ENCODE measurements at regions not wholly inside any gene's neighbourhood (a gene's known extent, or its start where the extent isn't known, plus 50 kb on each side); places are given as distances from the start of the nearest gene placed in this dataset.
"Not testable (repeated sequence)": the region's sequence is repeated elsewhere in the genome, so short reads cannot be mapped to it uniquely, and the experiment has no call there.

DNA sequence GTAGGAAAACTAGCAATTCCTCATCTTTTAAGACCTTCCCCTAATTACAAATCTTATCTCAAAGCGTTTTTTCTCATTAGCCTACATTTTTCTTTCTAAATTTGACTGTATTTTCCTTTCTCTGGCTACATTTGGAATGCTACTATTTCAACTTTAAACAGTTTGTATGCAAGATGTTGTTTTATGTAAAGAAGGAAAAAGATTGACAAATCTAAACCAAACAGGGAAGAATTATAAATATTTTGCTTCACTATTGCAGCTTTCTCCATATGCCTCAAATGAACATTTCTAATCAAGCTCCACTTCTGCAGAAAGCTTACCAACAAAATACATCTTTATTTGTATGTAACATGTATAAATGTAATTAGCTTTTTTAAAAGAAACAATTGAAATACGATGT lies 156.2 kb downstream of the MZT1 start:
- no peak for DNase-seq

DNA sequence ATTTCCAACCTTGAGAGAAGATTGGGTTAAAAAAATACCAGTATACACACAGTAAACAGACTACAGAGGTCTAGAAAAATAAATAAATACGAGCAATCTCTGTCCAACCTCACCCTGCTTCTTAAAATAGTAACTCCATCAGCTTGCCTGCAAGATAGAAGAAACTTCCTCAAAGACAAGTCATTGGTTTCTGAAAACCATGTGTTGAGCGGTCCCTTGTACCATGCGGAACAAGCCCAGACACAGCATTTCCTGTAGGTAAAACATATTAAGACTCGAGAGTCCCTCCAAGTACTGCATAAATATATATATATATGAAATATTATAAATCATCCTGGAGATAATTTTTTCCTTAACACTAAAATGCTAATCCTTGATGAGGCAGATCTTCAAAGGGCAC lies 157.4 kb downstream of the MZT1 start:
- DNase-seq = no peak

DNA sequence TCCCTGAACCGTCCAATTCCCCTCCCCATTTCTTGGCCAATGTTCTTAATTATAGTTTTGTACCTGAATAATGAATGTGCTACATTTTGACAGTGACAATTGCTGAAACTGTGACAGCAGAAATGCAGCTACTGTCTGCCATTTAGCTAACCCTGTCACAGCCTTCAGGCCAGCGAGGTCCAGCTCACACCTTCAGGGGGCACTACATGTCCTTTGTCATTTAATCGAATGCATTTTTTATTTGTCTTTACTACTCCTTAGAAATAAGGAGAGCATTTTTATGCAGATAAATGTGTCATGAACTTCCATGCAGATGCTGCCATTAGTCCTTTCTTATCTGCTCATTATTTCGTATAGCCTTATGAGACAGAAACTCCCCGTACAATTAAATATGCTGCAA lies 159.9 kb downstream of the MZT1 start:
- DNase-seq = no peak

DNA sequence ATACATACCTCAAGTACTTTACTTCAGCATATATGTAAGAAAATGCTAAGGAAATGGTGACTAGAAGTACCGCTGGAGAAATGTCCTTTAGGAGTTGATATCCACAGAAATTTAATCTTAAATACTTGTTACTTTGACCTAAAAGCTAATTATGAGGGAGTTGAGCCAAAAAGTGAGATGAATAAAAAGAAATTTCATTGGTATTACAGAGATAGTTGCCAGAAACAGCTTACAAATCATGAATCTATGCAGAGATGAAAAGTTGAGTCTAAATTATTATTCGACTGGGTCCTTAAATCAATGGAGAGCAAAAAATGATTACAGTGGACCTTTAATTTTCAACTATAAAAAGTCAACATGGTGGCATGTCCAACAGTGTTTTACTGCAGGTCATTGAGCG lies 160.9 kb downstream of the MZT1 start:
- no peak for DNase-seq

DNA sequence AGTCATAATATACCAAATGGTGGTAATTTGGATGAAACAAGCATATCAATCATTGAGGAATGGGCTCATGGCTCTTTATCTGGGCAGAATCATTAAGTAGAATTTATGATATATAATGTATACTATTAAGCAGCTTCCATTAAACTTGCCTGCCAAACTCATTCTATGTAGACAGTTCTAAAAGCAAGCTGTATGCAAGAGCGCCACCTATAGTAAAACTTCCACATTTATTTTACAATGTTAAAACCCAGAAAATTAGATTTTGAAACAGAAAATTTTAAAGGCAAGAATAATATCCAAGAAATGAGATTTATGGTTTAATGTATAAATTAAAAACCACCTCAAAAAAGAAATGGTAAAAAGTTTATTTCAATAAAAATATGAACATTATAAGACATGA lies 161.5 kb downstream of the MZT1 start:
- no peak for DNase-seq

DNA sequence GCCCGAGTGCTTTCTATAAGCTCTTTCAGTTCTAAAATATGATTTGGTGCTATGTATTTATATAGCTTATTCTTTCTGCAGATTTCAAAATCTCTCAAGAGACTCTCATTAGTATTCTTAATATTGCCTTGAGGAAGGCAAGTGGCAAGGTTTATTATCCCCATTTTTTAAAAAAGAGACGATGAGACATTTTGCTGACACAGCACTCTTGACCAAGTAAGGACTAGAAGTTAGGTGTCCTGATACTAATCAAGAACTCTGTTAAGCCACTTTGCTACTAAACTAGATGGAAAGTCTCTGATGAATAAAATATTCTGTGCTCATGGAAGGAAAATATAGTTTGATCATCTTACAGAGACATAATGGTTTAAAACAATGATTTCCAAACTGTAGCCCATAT lies 164.7 kb downstream of the MZT1 start:
- DNase-seq = no peak

DNA sequence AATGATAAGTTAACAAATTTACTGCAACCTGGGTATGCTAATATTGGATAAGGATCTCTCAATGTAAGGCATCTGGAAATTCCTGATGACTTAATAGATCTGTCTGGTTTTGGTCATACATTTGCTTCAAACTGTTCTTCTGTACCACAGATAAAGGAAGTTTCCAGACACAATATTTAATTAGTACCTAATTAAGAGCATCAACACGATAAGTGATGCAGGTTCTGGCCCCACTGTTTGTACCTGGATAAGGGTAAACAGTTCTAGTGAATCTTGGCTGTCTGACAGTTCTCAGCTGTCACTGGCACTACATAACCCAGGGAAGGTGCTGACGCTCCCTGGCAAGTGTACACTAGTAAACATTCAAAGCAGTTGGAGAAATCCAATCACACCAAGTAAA lies 165.6 kb downstream of the MZT1 start:
- no peak for DNase-seq

DNA sequence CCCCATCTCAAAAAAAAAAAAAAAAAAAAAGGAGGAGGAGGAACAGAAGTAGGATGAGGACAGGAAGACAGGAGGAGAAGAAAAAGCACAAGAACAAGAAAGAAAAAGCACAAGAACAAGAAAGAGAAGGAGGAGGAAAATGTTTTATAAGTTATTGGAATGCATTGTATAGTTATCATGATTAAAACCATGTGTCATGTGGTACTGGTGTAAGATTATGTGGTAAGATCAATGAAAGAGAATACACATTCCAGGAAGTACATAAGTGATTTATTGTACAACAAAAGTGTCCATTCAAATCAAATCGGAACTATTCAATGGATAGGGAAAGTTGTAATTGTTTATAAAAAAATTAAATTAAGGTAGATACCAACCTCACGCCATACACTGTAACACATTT lies 167.7 kb downstream of the MZT1 start:
- no peak for DNase-seq

DNA sequence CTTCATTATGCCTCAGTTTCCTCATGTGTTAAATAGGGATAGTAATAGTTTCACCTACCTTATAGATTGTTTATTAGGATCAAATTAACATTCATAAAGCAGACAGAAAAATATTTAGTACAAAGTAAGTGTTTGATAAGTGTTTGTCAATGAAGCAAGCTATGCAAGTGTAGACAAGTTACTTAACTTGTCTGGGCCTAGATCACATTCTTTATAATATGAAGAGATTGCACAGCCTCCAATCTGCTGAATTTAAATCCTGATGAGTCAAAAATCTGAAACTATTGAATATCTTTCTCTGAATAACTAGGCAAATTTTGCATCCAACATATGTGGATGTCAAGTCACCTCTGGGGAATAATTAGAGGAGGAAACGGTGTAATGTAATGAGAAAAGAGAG lies 170.5 kb downstream of the MZT1 start:
- no peak for DNase-seq

DNA sequence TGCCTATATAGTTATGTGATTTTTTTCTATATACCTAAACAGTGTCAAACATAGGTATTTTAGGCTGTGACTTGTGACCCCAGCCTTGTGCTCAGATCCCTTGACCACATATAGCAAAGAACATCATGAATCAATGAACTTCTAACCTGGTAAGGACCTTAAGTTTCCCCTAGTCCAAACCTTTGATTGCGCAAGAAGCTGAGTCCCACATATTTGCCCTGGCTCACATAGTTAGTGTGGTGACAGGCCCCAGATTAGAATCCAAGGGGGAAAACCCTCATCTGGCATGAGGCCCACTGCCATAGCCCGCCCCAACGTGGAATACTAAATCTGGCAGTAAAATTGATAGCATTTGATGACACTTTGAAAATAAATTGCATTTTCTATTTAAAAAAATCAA lies 171.8 kb downstream of the MZT1 start:
- no peak for DNase-seq

DNA sequence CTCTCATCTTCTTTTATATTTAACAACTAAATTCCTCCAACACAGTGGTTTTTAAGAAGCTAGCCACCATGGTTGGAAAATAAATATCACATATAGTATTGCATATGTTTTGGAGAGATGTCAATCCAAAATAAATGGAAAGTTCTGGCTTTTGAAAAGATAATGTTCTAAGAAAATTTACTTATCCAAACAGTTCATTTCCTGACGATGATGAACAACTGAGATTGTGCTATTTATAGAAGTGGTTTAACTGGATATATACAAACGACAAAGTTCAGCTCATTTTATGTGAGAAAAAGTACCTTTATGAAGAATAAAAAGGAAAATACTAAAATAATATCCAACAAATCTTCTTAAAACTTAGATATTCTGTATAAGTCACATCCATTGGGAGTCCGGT lies 174.7 kb downstream of the MZT1 start:
- DNase-seq = no peak

DNA sequence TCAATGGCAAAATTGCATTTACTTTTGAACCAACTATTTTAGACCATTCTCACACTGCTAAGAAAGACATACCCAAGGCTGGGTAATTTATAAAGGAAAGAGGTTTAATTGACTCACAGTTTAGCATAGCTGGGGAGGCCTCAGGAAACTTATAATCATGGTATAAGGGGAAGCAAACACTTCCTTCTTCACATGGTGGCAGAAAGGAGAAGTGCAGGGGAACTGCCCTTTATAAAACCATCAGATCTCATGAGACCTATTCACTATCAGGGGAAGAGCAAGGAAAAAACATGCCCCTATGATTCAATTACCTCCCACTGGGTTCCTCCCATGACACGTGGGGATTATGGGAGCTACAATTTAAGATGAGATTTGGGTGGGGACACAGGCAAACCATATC lies 181.5 kb downstream of the MZT1 start:
- DNase-seq = not testable (repeated sequence)

DNA sequence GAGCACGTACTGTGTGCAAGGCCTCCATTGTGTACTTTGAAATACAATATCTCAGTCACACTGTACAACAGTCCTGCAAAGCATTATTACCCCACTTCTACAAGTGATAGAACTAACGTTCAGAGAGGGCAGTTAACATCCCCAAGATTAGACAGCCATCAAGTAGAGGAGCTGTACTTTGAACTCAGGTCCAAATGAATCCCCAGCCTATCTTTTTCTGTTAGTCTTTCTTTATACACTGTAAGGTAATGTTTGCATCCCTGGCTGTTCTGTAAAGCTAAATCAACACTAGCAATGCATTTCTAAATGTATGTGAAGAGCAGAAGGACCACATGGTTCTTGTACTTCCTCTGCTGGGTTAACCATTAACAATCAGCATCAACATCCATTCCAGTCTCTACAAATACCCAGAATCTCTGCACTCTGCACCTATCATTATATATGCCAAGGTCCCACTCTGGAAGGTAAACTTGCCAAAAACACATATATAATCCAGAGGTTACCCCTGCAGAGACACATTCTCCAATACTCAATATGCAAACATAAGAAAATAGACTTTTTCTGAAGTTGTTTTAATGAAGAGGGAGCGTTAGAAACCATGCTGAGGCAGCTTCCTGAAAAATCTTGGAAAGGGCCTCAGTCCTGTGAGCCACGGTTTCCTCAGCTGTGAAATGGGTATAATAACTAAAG lies 182.3 kb downstream of the MZT1 start:
- no peak for DNase-seq

DNA sequence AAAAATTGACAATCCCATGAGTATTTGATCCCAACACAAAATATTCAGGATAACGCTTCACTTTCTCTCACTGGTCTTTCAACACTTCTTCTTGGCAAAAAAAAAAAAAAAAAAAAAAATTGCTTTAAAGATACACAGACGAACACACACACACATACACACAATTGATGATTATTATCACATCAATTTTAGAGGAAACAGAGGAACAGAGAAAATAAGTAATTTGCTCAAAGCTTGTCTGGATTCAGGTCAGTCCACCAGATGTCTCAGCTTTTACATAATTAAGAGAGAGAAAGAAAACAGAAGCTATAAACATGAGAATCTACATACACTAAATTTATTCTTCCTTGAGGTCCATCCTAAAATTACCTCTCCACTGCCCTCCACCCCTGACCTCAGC lies 183.4 kb downstream of the MZT1 start:
- DNase-seq = no peak

DNA sequence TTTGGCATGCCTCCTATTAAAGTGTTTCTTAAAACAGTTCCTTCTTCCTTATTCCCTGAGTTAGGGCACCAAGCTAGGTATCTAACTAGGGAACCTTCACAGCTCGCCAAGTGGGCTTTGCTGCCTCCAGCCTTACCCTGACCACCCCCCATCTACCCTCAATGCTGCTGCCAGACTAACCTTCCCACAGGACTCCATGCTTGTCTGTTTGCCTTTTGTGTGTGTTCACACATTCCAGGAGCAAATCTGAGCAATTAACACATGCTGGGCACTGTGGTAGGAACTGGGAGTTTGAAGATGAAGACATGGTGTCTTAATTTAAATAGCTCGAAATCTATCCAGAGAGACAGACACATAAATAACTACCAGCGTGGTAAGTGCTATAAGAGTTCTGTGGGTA lies 185.2 kb downstream of the MZT1 start:
- no peak for DNase-seq

DNA sequence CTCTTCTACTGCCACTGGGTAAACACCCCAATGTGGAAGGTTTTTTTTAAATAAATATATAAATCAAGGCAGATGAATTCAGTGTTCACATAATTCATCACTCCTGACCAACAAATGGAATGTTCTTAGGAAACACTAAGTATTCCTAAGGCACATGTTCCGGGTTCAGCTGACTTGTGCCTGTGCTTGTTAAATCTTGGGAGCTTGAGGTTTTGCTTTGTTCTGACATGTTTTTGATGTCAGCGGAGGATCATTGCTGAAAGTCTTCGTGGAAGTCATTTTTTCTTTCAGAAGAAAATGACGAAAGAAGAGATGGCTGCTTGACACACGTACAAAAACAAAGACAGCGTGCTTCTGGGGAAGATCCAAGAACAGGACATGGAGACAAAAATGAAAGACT lies 185.8 kb downstream of the MZT1 start:
- DNase-seq = no peak

DNA sequence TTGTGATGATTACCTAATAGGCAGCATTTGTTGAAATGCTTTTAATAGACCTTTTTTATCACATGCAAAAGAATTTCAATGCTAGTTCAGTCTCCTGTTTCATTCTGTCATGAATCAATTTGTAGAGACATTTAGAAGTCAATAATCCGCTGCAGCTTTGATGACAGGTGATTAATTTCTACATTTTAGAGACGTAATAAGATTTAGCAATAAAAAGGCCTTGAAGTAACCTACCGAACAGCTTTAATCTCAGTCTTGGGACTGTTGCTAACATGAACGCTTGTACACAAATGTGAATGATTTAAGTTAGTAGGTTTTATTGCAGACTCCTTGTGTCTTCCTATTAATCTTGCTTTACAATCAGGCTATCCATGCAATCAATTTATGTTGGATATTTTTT lies 186.5 kb downstream of the MZT1 start:
- no peak for DNase-seq

DNA sequence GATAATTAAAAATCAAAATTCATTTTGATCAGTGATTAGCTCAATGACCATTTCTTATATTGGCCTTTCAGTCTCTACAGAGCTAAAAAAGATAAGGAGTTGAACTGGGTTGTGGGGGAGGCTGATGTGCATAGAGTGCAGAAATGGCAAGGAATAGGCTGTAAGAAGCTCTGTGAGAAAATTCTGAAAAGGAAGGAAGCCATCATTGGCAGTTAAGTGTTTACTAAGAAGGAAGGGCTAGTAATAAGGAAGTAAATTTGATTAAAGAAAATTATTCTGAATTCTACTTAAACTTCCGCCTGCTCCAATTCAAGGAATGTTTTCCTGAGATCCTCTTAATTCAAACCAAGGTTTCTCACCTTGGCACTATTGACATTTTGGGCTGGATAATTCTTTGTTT lies 187.5 kb downstream of the MZT1 start:
- DNase-seq = no peak

DNA sequence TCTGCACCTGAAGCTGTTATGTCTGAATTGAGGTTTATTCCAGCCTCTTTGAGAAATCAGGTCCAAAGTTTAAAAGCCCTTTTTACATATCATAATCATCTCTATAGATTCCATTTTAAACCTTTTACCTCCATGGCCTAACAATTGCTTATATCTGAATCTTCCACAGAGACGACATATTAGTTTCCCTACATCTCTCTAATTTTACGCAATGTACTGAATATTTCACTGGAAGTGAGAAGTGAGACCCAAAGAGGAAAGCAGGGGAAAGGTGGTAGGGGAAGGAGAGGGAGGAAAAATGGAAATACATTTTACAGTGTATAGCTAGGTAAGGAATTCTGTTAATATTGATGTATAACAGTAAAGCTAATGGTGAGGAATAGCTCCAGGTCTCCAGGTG lies 189.6 kb downstream of the MZT1 start:
- no peak for DNase-seq

DNA sequence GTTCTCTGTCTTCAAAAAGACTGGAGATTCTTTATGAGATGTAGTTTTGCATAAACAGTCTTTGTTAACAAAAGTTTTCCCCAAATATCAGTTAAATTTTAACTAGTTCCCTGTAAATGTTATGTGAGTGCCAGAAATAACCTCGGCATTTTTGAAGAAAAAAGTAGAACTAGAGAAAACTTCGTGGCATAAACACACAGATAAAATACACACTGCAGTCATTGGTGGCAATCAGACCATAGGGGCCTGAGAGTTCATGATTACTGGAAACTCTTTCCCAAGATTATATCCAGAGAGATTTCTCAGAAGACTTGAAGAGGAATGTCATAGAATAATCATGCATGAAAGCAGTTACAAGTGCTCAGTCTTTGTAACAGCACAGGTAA lies 190.0 kb downstream of the MZT1 start:
- DNase-seq = no peak

DNA sequence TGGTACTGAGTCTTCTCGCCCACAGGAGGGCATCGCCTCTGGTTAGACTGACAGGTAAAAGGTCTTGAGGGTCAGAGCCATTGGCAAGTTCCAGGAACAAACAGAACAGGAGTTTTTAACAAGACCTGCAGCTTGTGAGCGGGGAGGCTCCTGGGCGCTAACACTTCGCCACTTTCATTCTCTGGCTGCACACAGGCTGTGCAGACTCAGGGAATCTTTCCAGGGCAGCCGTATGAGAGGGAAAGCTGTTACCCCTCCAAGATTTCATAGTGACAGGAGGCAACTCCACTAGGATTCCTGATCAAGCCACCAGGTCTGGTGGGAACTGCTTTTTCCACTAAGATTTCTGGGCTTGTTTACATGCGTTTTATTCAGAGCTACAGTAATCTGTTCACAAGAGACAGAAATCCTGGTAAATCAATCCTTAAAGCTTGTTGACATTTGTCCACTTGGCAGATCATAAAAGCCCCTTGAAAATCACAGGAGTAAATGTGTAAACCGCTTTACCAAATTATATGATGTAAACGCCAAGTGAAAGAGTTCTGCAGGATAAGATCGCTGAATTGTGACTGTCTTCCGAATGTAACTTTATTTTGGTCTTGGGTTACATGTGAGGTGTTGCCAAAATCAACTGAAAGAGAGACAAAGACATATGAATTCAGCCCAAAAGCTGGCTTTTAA lies 190.6 kb downstream of the MZT1 start:
- no peak for DNase-seq

DNA sequence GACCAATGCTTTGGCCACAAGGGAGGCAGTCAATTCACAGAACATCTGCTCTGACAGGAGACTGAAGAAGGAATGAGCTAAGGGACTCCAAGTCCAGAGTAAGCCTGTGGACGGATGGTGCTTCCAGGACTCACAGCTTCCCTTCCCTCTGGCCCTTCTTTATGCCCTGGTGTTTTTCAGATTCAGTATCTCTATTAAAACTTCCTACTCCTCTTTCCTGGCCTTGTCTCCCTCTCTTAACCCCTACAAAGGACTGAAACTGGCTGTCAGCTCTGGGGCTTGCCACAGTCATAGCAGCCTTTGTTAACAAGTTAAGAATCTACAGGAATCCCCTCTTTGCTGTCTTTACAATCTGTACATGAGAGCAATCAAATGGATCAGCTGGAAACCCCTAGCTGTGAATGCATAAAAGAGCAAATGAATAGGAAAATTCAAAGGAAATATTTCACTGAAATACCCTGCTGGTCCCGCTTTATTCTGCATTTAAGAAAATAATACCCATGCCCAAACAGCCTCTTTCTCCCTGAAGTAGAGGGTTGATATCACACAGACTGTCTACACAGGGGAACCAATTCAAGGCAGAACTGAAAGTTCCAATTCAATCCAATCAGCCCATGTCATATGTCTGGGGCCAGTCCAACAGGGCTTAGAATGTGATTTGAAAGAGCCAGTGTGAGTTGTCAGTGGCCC lies 192.3 kb downstream of the MZT1 start:
- DNase-seq = no peak

DNA sequence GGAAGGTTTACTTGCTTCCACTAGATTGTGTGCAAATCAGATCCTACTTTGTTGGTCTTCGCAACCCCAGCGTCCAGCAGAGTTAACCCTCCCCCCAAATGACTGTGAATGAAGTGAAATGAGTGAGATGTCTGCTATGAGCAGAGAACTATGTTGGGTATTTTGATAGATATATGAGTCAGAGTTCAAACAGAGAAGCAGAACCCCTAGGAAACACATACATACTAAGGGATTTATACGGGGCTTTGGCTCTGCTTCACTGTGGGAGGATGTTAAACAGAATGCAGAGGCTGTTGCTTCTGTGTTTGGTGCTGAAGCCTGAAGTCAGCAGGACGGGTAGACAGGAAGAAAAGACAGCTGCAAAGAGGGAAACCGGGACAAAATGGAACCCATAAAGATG lies 197.0 kb downstream of the MZT1 start:
- no peak for DNase-seq

DNA sequence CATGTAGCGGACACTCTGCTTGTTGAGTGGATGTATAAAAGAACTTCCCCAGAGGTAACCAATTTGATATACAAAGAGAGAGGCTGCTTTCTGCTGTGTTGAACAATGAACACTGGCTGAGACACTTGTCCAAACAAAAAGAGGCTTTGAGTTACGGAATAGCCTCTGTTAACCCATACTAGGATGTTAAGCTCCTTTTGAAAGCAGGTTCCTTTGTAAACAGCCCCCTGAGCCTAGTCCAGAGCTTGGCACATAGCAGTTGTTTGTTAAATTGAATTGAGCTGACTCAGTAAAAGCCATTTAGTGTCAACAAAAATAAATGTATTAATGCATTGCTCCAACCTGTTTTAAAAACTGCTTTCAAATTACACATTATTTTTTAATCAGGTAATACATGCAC lies 200.1 kb downstream of the MZT1 start:
- no peak for DNase-seq

DNA sequence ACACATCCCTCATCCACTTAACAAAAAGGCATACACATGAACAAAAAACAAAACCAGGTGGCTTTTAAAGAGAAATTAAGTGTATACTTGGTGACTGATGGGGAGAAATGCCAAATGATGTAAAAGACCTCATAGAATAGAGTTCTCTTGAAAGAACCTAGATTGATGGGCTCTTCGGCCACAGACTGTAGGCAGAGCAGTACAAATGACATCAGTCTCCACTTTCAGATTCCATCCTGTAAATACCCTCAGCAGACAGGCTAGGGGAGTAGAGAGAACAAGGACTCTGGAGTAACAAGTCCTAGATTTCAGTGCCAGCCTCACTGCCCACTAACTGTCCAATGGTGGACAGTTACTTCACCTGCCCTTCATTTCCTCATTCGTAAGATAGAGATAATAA lies 203.8 kb downstream of the MZT1 start:
- no peak for DNase-seq

Data from stimulated activated naive CD4-positive, alpha-beta T cell treated with Interleukin-2 at 50 U/mL for 16 hours (primary cell).